ENCODE measurements at regions not wholly inside any gene's neighbourhood (a gene's known extent, or its start where the extent isn't known, plus 50 kb on each side); places are given as distances from the start of the nearest gene placed in this dataset.

- Mint-ChIP-seq H3K27ac (no peak overlapping the region), H3K27me3 (peaks cover 4% of the 10 kb centered on the region), H3K4me3 (no peak overlapping the region), H3K4me1 (ENCODE audit: low read depth) (peaks cover 3% of the 10 kb centered on the region), H3K9me3 (peaks cover 6% of the 10 kb centered on the region), H3K36me3 (ENCODE audit: low read depth) (no peaks in the 10 kb centered on the region)
These were observed 105.8 kb upstream of the RALGPS2 start for GRCh38 chr1:178619042-178619927.

DNA sequence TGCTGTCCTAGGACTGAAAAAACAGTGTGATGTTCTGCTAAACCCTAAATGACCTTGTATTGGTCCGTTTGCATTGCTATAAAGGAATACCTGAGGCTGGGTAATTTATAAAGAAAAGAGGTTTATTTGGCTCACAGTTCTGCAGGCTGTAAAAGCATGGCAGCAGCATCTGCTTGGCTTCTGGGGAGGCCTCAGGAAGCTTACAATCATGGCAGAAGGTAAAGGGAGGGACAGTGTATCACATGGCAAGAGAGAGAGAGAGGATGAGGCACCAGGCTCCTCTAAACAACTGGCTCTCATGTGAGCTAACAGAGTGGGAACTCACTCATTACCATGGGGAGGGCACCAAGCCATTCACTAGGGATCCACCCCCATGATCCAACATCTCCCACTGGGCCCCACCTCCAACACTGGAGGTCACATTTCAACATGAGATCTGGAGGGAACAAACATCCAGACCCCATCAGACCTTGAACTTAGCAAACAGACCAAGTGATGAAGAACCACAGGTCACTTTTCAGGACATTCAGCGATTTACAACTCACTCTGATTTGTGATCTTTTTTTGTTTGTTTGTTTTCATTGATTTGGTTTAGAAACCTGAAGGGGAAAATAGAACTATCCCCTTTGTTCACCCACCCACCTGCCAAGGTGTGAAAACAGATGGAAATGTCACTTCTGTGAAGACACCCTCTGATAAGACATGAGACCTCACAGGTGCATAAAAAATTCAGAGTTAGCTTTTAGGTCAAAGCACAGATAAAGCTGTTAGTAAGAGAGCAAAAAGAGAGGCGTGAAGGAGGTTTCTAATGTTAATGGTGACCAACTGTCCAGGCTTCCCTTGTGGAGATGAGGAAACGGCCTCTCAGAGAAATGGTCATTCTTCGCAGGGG lies 104.2 kb upstream of the RALGPS2 start:
- no peaks in the 10 kb centered on the region for H3K36me3 Mint-ChIP-seq (ENCODE audit: low read depth)
- H3K27ac Mint-ChIP-seq = no peak overlapping the region
- no peak overlapping the region for H3K4me3 Mint-ChIP-seq
- peaks cover 6% of the 10 kb centered on the region for H3K9me3 Mint-ChIP-seq
- peaks cover 3% of the 10 kb centered on the region for H3K4me1 Mint-ChIP-seq (ENCODE audit: low read depth)
- peaks cover 4% of the 10 kb centered on the region for H3K27me3 Mint-ChIP-seq

GRCh38 chr1:178621822-178622221 lies 103.2 kb upstream of the RALGPS2 start:
- peaks cover 3% of the 10 kb centered on the region for H3K27me3 Mint-ChIP-seq
- H3K27ac Mint-ChIP-seq = no peak overlapping the region
- H3K4me3 Mint-ChIP-seq = no peak overlapping the region
- peaks cover 3% of the 10 kb centered on the region for H3K4me1 Mint-ChIP-seq (ENCODE audit: low read depth)
- no peaks in the 10 kb centered on the region for H3K36me3 Mint-ChIP-seq (ENCODE audit: low read depth)
- peaks cover 6% of the 10 kb centered on the region for H3K9me3 Mint-ChIP-seq

DNA sequence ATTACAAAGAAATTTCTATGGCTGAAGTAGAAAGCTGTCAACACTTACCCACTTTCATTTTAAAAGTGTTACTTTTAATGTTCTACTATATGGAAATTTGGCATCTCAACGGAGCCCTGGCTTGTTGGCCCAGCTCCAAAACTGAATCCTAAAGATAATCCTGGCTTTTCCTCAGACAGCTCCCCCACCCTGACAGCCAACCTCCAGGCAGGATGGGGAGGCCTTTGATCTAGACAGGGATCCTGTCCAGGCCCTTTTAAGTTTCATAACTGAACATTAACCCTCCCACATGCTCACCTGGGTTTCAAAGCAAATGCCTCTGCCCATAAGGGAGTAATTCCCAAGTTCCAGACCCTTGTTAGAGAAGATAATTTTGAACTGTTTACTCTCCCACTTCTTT lies 99.3 kb upstream of the RALGPS2 start:
- no peak overlapping the region for H3K27ac Mint-ChIP-seq
- no peaks in the 10 kb centered on the region for H3K4me1 Mint-ChIP-seq (ENCODE audit: low read depth)
- H3K4me3 Mint-ChIP-seq = no peak overlapping the region
- no peaks in the 10 kb centered on the region for H3K36me3 Mint-ChIP-seq (ENCODE audit: low read depth)
- peaks cover 3% of the 10 kb centered on the region for H3K9me3 Mint-ChIP-seq
- no peaks in the 10 kb centered on the region for H3K27me3 Mint-ChIP-seq

- no peaks in the 10 kb centered on the region for H3K27me3 Mint-ChIP-seq
- H3K4me3 Mint-ChIP-seq = no peak overlapping the region
- no peaks in the 10 kb centered on the region for H3K9me3 Mint-ChIP-seq
- H3K36me3 Mint-ChIP-seq (ENCODE audit: low read depth) = no peaks in the 10 kb centered on the region
- no peak overlapping the region for H3K27ac Mint-ChIP-seq
- H3K4me1 Mint-ChIP-seq (ENCODE audit: low read depth) = no peaks in the 10 kb centered on the region
These were observed 98.0 kb upstream of the RALGPS2 start for GRCh38 chr1:178627037-178627436.

- H3K4me1 Mint-ChIP-seq (ENCODE audit: low read depth) = no peaks in the 10 kb centered on the region
- H3K27me3 Mint-ChIP-seq = no peaks in the 10 kb centered on the region
- no peaks in the 10 kb centered on the region for H3K9me3 Mint-ChIP-seq
- H3K4me3 Mint-ChIP-seq = no peak overlapping the region
- no peak overlapping the region for H3K27ac Mint-ChIP-seq
- no peaks in the 10 kb centered on the region for H3K36me3 Mint-ChIP-seq (ENCODE audit: low read depth)
These were observed 96.3 kb upstream of the RALGPS2 start for GRCh38 chr1:178628637-178629251.

- Mint-ChIP-seq H3K36me3 (ENCODE audit: low read depth) (no peaks in the 10 kb centered on the region), H3K27me3 (no peaks in the 10 kb centered on the region)
These were observed 95.5 kb upstream of the RALGPS2 start for GRCh38 chr1:178629252-178630154.

DNA sequence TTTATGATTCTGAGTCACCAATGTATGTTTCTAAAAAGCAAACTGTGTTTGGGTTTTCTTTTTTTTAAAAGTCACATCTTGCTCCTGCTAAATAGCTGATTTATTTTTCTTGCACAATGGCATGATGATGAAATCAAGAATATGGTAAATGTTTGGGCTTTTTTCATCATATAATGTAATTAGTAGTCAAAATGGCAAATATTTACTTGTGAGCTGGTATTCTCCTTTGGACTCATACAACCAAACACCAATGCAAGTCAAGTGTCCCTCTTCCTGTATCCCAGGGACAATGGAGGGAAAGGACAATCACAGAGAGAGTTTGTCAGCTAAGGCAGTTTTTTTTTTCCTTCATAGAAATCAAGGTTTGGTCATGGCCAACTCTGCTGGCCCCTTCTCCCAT lies 94.6 kb upstream of the RALGPS2 start:
- H3K27ac Mint-ChIP-seq = no peak overlapping the region
- H3K9me3 Mint-ChIP-seq = no peaks in the 10 kb centered on the region
- peaks cover 6% of the 10 kb centered on the region for H3K27me3 Mint-ChIP-seq
- H3K4me1 Mint-ChIP-seq (ENCODE audit: low read depth) = no peaks in the 10 kb centered on the region
- H3K4me3 Mint-ChIP-seq = no peak overlapping the region
- no peaks in the 10 kb centered on the region for H3K36me3 Mint-ChIP-seq (ENCODE audit: low read depth)

More at GRCh38 chr1:178629252-178630154, 95.5 kb upstream of the RALGPS2 start:
- H3K4me3 Mint-ChIP-seq = no peak overlapping the region
- no peak overlapping the region for H3K27ac Mint-ChIP-seq
- H3K9me3 Mint-ChIP-seq = no peaks in the 10 kb centered on the region
- H3K4me1 Mint-ChIP-seq (ENCODE audit: low read depth) = no peaks in the 10 kb centered on the region

GRCh38 chr1:178632653-178633052 lies 92.4 kb upstream of the RALGPS2 start:
- no peaks in the 10 kb centered on the region for H3K36me3 Mint-ChIP-seq (ENCODE audit: low read depth)
- H3K9me3 Mint-ChIP-seq = no peaks in the 10 kb centered on the region

DNA sequence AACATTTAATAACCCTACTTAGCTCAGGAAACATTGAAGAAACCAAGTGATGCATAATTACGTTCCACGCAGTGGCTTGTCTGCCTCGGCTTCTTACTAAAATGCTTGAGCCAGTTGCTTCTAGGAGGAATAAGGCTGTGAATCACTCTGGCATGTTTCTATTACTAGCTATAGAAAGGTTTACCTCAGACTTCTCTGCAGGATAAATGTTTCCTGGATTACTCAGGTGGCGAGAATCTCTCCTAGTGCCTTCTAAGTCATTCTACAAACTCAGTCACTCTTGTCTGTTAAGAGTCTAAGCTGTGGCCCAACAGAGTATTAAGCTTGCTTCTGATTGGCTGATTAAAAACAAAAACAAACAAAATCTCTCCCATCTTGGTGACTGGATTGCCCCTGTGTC lies 92.0 kb upstream of the RALGPS2 start:
- H3K4me3 Mint-ChIP-seq = no peak overlapping the region
- no peaks in the 10 kb centered on the region for H3K36me3 Mint-ChIP-seq (ENCODE audit: low read depth)
- peaks cover 6% of the 10 kb centered on the region for H3K27me3 Mint-ChIP-seq
- H3K9me3 Mint-ChIP-seq = no peaks in the 10 kb centered on the region
- no peak overlapping the region for H3K27ac Mint-ChIP-seq
- H3K4me1 Mint-ChIP-seq (ENCODE audit: low read depth) = no peaks in the 10 kb centered on the region

More at GRCh38 chr1:178632653-178633052, 92.4 kb upstream of the RALGPS2 start:
- Mint-ChIP-seq H3K27me3 (peaks cover 6% of the 10 kb centered on the region), H3K4me1 (ENCODE audit: low read depth) (no peaks in the 10 kb centered on the region), H3K4me3 (no peak overlapping the region), H3K27ac (no peak overlapping the region)

GRCh38 chr1:178634445-178634844 lies 90.6 kb upstream of the RALGPS2 start:
- Mint-ChIP-seq H3K27me3 (peaks cover 6% of the 10 kb centered on the region), H3K36me3 (ENCODE audit: low read depth) (no peaks in the 10 kb centered on the region), H3K27ac (no peak overlapping the region), H3K4me1 (ENCODE audit: low read depth) (no peaks in the 10 kb centered on the region), H3K4me3 (no peak overlapping the region), H3K9me3 (no peaks in the 10 kb centered on the region)

DNA sequence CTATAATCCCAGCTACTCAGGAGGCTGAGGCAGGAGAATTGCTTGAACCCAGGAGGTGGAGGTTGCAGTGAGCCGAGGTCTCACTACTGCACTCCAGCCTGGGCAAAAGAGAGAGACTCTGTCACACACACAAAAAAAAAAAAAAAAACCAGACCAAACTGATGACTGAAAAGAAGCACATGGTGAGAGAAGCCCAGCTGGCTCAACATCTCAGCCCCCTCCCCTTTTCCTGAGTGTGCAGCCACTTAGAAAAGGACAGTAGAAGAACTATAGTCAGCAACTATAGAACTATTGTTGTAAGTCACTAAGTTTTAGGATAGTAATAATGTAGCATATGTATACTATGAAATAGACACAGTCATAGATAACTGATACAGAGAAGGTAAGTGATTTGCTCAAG lies 87.2 kb upstream of the RALGPS2 start:
- Mint-ChIP-seq H3K9me3 (no peaks in the 10 kb centered on the region), H3K4me3 (no peak overlapping the region), H3K27me3 (peaks cover 6% of the 10 kb centered on the region), H3K4me1 (ENCODE audit: low read depth) (no peaks in the 10 kb centered on the region), H3K36me3 (ENCODE audit: low read depth) (no peaks in the 10 kb centered on the region), H3K27ac (no peak overlapping the region)

GRCh38 chr1:178639326-178639725 lies 85.7 kb upstream of the RALGPS2 start:
- Mint-ChIP-seq H3K9me3 (no peaks in the 10 kb centered on the region), H3K4me3 (no peak overlapping the region), H3K27me3 (peaks cover 6% of the 10 kb centered on the region), H3K36me3 (ENCODE audit: low read depth) (no peaks in the 10 kb centered on the region), H3K27ac (no peak overlapping the region), H3K4me1 (ENCODE audit: low read depth) (no peaks in the 10 kb centered on the region)

- Mint-ChIP-seq H3K36me3 (ENCODE audit: low read depth) (no peaks in the 10 kb centered on the region), H3K27me3 (no peaks in the 10 kb centered on the region), H3K9me3 (no peaks in the 10 kb centered on the region), H3K27ac (no peak overlapping the region), H3K4me3 (no peak overlapping the region), H3K4me1 (ENCODE audit: low read depth) (no peaks in the 10 kb centered on the region)
These were observed 82.8 kb upstream of the RALGPS2 start for GRCh38 chr1:178642282-178642681.

Data from stimulated activated naive CD8-positive, alpha-beta T cell treated with anti-CD3 and anti-CD28 coated beads, Interleukin-15, Interleukin-2, amounts not matched to agents 100 ng/mL and 50 ng/mL, for 24 hours (primary cell).